K562 (cell line): ENCODE measurements at regions not wholly inside any gene's neighbourhood (a gene's known extent, or its start where the extent isn't known, plus 50 kb on each side); places are given as distances from the start of the nearest gene placed in this dataset.

ENCODE experiments used
- ATAC-seq: fragments of 200-7000 bp; cut with Tn5 transposase; 3 replicates; pipeline ENCODE4 v1.9.1; 2020; ENCODE audit warnings: moderate library complexity
- BruUV-seq: library from RNA; stranded (reverse); fragments of 400-500 nt; replicated peaks from 2 replicates; lab custom pipeline; 2021; lab: Mats Ljungman, UMichigan
- CTCF ChIA-PET: fragments of 300-600 bp; formaldehyde crosslinking; extraction: SDS; loops from one replicate; lab custom pipeline; 2021; ENCODE audit warnings: low intra/inter-chr PET ratio; lab: Yijun Ruan, JAX
- POLR2A ChIA-PET: fragments of 300-600, 350-650 bp; sonication (Branson Sonifier 250); formaldehyde crosslinking; extraction: SDS; loops from one replicate; lab custom pipeline; 2021; ENCODE audit warnings: antibody characterized with exemption, inconsistent platforms; lab: Yijun Ruan, JAX
- DNase-seq, 4 experiments: peaks; one replicate each; pipeline versions ENCODE4 v3.0.0 to v3.0.0-alpha.2; 2011 to 2018; ENCODE audit warnings: low spot score in 3 of 4, mixed read lengths in 3 of 4; ENCODE audit errors: extremely low read depth in 1 of 4
- FAIRE-seq: peaks from 2 replicates; lab custom pipeline; 2011; peaks lifted over from hg19 to GRCh38; lab: Jason Lieb, UNC
- H2AFZ ChIP-seq: 2 replicates; pipeline ENCODE4 v1.6.0; 2011; ENCODE audit warnings: low read depth, low read length, control low read depth, inconsistent platforms
- H3K27ac ChIP-seq: fragments of 200-600 bp; 3 replicates; pipeline ENCODE4 v1.8.0; 2011; ENCODE audit warnings: low read depth, mild to moderate bottlenecking, control low read depth, inconsistent platforms, low read length, moderate library complexity, mixed read lengths; ENCODE audit errors: extremely low read depth
- H3K27me3 ChIP-seq, 2 experiments: fragments of 300-600 bp in 1 of 2; 2 replicates in 1 of 2; 3 replicates in 1 of 2; pipeline versions ENCODE4 v1.6.0 to v1.8.0; 2011; ENCODE audit warnings: inconsistent platforms in 2 of 2, low read length in 2 of 2, mild to moderate bottlenecking in 1 of 2, mixed read lengths in 1 of 2, moderate library complexity in 1 of 2; ENCODE audit not compliant: control insufficient read depth in 2 of 2, insufficient read depth in 2 of 2
- H3K36me3 ChIP-seq: fragments of 300-600 bp; 3 replicates; pipeline ENCODE4 v1.8.0; 2011; ENCODE audit warnings: mild to moderate bottlenecking, low read length, inconsistent platforms; ENCODE audit not compliant: control insufficient read depth, insufficient read depth
- H3K4me1 ChIP-seq, 2 experiments: fragments of 200-600 bp in 1 of 2; replicated peaks in 1 of 2; 2 replicates in 1 of 2; 3 replicates in 1 of 2; pipeline versions ENCODE4 v1.5.1 to v1.8.0; 2011; ENCODE audit warnings: inconsistent platforms in 2 of 2, low read length in 2 of 2, mild to moderate bottlenecking in 1 of 2, mixed read lengths in 1 of 2, moderate library complexity in 1 of 2; ENCODE audit not compliant: control insufficient read depth in 2 of 2, insufficient read depth in 2 of 2
- H3K4me2 ChIP-seq: 2 replicates; pipeline ENCODE4 v1.6.1; 2011; ENCODE audit warnings: low read length, control low read depth, inconsistent platforms, mixed read lengths; ENCODE audit not compliant: insufficient read depth
- H3K4me3 ChIP-seq: fragments of 200-600 bp; sonication (generic), shearing (Covaris generic); 2 replicates; pipeline ENCODE4 v1.5.1; 2016; ENCODE audit warnings: control low read depth, inconsistent platforms
- H3K79me2 ChIP-seq: fragments of 200-600 bp; 3 replicates; pipeline ENCODE4 v1.8.0; 2011; ENCODE audit warnings: low read length, inconsistent platforms; ENCODE audit not compliant: control insufficient read depth, insufficient read depth
- H3K9ac ChIP-seq, 2 experiments: 2 replicates each; pipeline versions ENCODE4 v1.6.0 to v1.6.1; 2011; ENCODE audit warnings: low read depth in 2 of 2, low read length in 2 of 2, control low read depth in 1 of 2, inconsistent platforms in 1 of 2, mild to moderate bottlenecking in 1 of 2, mixed read lengths in 1 of 2; ENCODE audit not compliant: insufficient read depth in 1 of 2
- H3K9me1 ChIP-seq: one replicate; pipeline ENCODE4 v1.6.0; 2011; ENCODE audit warnings: inconsistent platforms, mild to moderate bottlenecking, low read length, moderate library complexity; ENCODE audit not compliant: control insufficient read depth, insufficient read depth
- H3K9me3 ChIP-seq: replicated peaks from 2 replicates; pipeline ENCODE4 v1.5.1; 2011; ENCODE audit warnings: low read depth, low read length, inconsistent platforms; ENCODE audit not compliant: control insufficient read depth, insufficient read depth
- H4K20me1 ChIP-seq: replicated peaks from 2 replicates; pipeline ENCODE4 v1.6.1; 2011; ENCODE audit warnings: low read length, inconsistent platforms, mixed read lengths; ENCODE audit not compliant: control insufficient read depth, insufficient read depth
- MCM7 ChIP-seq, 2 experiments: fragments of 450-650 bp; IDR thresholded peaks; 2 replicates each; pipeline ENCODE4 v1.6.1; 2016 to 2018
- NFIX ChIP-seq: fragments of 250-450 bp; sonication (Bioruptor Pico); IDR thresholded peaks from 2 replicates; pipeline ENCODE4 v1.4.0; 2020; ENCODE audit warnings: low read depth, mild to moderate bottlenecking, moderate library complexity
- POLR2AphosphoS2 ChIP-seq: IDR thresholded peaks from 2 replicates; pipeline ENCODE4 v1.6.1; 2012; ENCODE audit warnings: low read length, improper control_type of control experiment
- RBM14 ChIP-seq: fragments of 200-400 bp; formaldehyde crosslinking; IDR thresholded peaks from 2 replicates; pipeline ENCODE4 v1.6.1; 2018; ENCODE audit warnings: low read depth, mild to moderate bottlenecking, low read length, moderate library complexity, borderline replicate concordance; ENCODE audit not compliant: insufficient read depth
- SRSF7 ChIP-seq: fragments of 200-400 bp; formaldehyde crosslinking; optimal IDR thresholded peaks from 2 replicates; pipeline ENCODE3; 2017; ENCODE audit warnings: mild to moderate bottlenecking, low read depth, low read length
- SUPT5H ChIP-seq: fragments of 450-650 bp; IDR thresholded peaks from 2 replicates; pipeline ENCODE4 v1.6.1; 2016
- ZSCAN32 ChIP-seq: fragments of 450-650 bp; formaldehyde crosslinking; IDR thresholded peaks from 2 replicates; pipeline ENCODE4 v1.4.0; 2020; ENCODE audit warnings: mild to moderate bottlenecking, moderate library complexity
- WGBS: fragments of 100-300 bp; shearing (Covaris generic); methylation state at CpG from one replicate; pipeline ENCODE4 v1.1.6; 2016; ENCODE audit warnings: low coverage, mixed read lengths; ENCODE audit not compliant: insufficient coverage; ENCODE audit errors: missing lambda C conversion rate; 5-methylcytosine and 5-hydroxymethylcytosine counted together
- in situ Hi-C: fragments of 300-500 bp; cut with MboI; formaldehyde crosslinking; loops from 4 replicates; pipeline ENCODE4 v1.15.0; 2018; ENCODE audit warnings: inconsistent platforms, mixed read lengths
- intact Hi-C: fragments of 100-400 bp; cut with micrococcal nuclease; formaldehyde crosslinking; loops from 2 replicates; pipeline ENCODE4 v1.14.2; 2022
- TF ChIP-seq, protein P1 (sequence below): fragments of 450-650 bp; IDR thresholded peaks from 2 replicates; pipeline ENCODE4 v1.6.1; 2016; ENCODE audit warnings: low read depth, mild to moderate bottlenecking, moderate library complexity
- TF ChIP-seq, protein P2 (sequence below), 3 experiments: IDR thresholded peaks in 2 of 3; conservative IDR thresholded peaks in 1 of 3; 2 replicates each; pipeline ENCODE4 v1.5.1; 2011 to 2012; ENCODE audit warnings: low read length in 3 of 3, mild to moderate bottlenecking in 3 of 3, control low read depth in 2 of 3, improper control_type of control experiment in 1 of 3, inconsistent platforms in 1 of 3, low read depth in 1 of 3, mixed read lengths in 1 of 3, moderate library complexity in 1 of 3; ENCODE audit not compliant: insufficient read depth in 2 of 3

DNA sequence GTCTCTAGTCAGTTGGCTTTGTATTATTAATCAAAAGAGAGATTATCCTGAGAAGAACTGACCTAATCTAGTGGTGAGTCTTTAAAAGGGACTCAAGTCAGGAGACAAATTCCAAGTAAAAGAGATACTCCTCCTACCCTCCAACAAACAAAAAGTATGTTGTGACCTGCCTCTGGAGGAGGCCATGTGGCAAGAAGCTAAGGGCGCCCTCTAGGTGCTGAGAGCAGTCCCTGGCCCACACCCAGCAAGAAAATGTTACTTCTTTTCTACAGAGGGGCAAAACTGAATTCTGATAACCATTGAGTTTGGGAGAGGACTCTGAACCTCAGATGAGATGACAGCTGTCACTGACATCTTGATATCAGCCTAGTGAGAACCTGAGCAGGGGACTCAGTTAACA, 953.6 kb upstream of the AGA start:
- no peak for DNase-seq
- Histone ChIP-seq H3K27ac (no peak overlapping the region), H3K4me1 (no peaks in the 10 kb centered on the region), H2AFZ (no peak overlapping the region), H3K79me2 (no peaks in the 10 kb centered on the region), H3K9me3 (no peaks in the 10 kb centered on the region), H3K9ac (no peak overlapping the region), H3K4me2 (no peak overlapping the region), H3K9me1 (no peaks in the 10 kb centered on the region), H4K20me1 (no peaks in the 10 kb centered on the region), H3K4me3 (no peak overlapping the region), H3K27me3 (no peaks in the 10 kb centered on the region), H3K36me3 (no peaks in the 10 kb centered on the region)
- ChIA-PET CTCF (no interaction called here), POLR2A (no interaction called here)
- no peak for ATAC-seq
- WGBS: 0% methylated on average over 1 of the region's 1 CpG
- intact Hi-C loops (no loop called here), in situ Hi-C loops (no loop called here)
- FAIRE-seq: no peak
- TF ChIP-seq SRSF7 (no peak), ZSCAN32 (no peak), RBM14 (no peak), NFIX (CRISPR knock-in tag) (no peak), MCM7 (IDR thresholded peaks at IDR 0.05) (no peak), SUPT5H (no peak), POLR2AphosphoS2 (no peak)
- TF ChIP-seq, protein P1, sequence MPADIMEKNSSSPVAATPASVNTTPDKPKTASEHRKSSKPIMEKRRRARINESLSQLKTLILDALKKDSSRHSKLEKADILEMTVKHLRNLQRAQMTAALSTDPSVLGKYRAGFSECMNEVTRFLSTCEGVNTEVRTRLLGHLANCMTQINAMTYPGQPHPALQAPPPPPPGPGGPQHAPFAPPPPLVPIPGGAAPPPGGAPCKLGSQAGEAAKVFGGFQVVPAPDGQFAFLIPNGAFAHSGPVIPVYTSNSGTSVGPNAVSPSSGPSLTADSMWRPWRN: no peak
- TF ChIP-seq, protein P2, sequence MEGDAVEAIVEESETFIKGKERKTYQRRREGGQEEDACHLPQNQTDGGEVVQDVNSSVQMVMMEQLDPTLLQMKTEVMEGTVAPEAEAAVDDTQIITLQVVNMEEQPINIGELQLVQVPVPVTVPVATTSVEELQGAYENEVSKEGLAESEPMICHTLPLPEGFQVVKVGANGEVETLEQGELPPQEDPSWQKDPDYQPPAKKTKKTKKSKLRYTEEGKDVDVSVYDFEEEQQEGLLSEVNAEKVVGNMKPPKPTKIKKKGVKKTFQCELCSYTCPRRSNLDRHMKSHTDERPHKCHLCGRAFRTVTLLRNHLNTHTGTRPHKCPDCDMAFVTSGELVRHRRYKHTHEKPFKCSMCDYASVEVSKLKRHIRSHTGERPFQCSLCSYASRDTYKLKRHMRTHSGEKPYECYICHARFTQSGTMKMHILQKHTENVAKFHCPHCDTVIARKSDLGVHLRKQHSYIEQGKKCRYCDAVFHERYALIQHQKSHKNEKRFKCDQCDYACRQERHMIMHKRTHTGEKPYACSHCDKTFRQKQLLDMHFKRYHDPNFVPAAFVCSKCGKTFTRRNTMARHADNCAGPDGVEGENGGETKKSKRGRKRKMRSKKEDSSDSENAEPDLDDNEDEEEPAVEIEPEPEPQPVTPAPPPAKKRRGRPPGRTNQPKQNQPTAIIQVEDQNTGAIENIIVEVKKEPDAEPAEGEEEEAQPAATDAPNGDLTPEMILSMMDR (IDR thresholded peaks at IDR 0.05 in 2 of 3, conservative IDR thresholded peaks at IDR 0.05 in 1 of 3; ENCODE audit: insufficient read depth in 2 of 3, low read depth in 1 of 3, low read length in 3 of 3): no peak
- BruUV-seq: no TSS peak
